OCI-LY3 (cell line): ENCODE measurements at regions not wholly inside any gene's neighbourhood (a gene's known extent, or its start where the extent isn't known, plus 50 kb on each side); places are given as distances from the start of the nearest gene placed in this dataset.
"Not testable (repeated sequence)": the region's sequence is repeated elsewhere in the genome, so short reads cannot be mapped to it uniquely, and the experiment has no call there.

Source experiments
- H2AFZ ChIP-seq: fragments of 200-600, 300-600 bp; shearing (Covaris generic); 2 replicates; pipeline ENCODE4 v1.6.0; 2014; ENCODE audit warnings: antibody characterized with exemption, low read depth, low read length
- H3K27ac ChIP-seq: fragments of 200-600, 300-600 bp; sonication (generic); 2 replicates; pipeline ENCODE4 v1.5.1; 2014; ENCODE audit warnings: mild to moderate bottlenecking, low read length, moderate library complexity, mixed read lengths
- H3K27me3 ChIP-seq: fragments of 200-600, 300-600 bp; sonication (generic); 2 replicates; pipeline ENCODE4 v1.6.1; 2014; ENCODE audit warnings: low read depth, low read length, mixed read lengths
- H3K36me3 ChIP-seq: fragments of 200-600, 300-600 bp; sonication (generic); replicated peaks from 2 replicates; pipeline ENCODE3; 2014; ENCODE audit warnings: low read depth, low read length, mixed read lengths
- H3K4me1 ChIP-seq: fragments of 300-600, 200-600 bp; sonication (generic); 2 replicates; pipeline ENCODE4 v1.6.1; 2014; ENCODE audit warnings: low read length, mixed read lengths
- H3K4me2 ChIP-seq: fragments of 200-600, 300-600 bp; sonication (generic); 2 replicates; pipeline ENCODE4 v1.6.1; 2014; ENCODE audit warnings: low read length, mixed read lengths
- H3K4me3 ChIP-seq: fragments of 300-600, 200-600 bp; sonication (generic); 2 replicates; pipeline ENCODE4 v1.5.1; 2014; ENCODE audit warnings: antibody characterized with exemption, mild to moderate bottlenecking, low read length, moderate library complexity
- H3K79me2 ChIP-seq: fragments of 300-600, 200-600 bp; shearing (Covaris generic); 2 replicates; pipeline ENCODE4 v1.6.1; 2014; ENCODE audit warnings: mild to moderate bottlenecking, low read length, mixed read lengths
- H3K9ac ChIP-seq: fragments of 300-600, 200-600 bp; shearing (Covaris generic); 2 replicates; pipeline ENCODE4 v1.6.0; 2014; ENCODE audit warnings: mild to moderate bottlenecking, low read length, moderate library complexity
- H3K9me3 ChIP-seq: fragments of 200-600, 300-600 bp; shearing (Covaris generic); 2 replicates; pipeline ENCODE4 v1.6.1; 2014; ENCODE audit warnings: low read length, mixed read lengths; ENCODE audit not compliant: insufficient read depth
- H4K20me1 ChIP-seq: fragments of 200-600, 300-600 bp; sonication (generic); 2 replicates; pipeline ENCODE4 v1.6.1; 2016; ENCODE audit warnings: low read length, mixed read lengths; ENCODE audit not compliant: insufficient read depth
- CTCF ChIP-seq: fragments of 200-600, 300-600 bp; sonication (generic); IDR thresholded peaks from 2 replicates; pipeline ENCODE4 v1.5.1; 2014; ENCODE audit warnings: antibody characterized with exemption, low read length, low read depth
- EZH2phosphoT487 ChIP-seq: fragments of 200-600 bp; shearing (Covaris generic); IDR thresholded peaks from 2 replicates; pipeline ENCODE4 v1.6.1; 2018; ENCODE audit warnings: antibody characterized with exemption, mixed run types, low read depth

GRCh38 chr9:96149533-96150280 lies 152.3 kb downstream of the HSD17B3 start:
- no peak for TF ChIP-seq EZH2phosphoT487
- no peak for TF ChIP-seq CTCF
- H3K4me1 ChIP-seq: no peaks in the 10 kb centered on the region
- no peaks in the 10 kb centered on the region for H3K79me2 ChIP-seq
- no peak overlapping the region for H3K9ac ChIP-seq
- H3K4me3 ChIP-seq: no peak overlapping the region
- no peaks in the 10 kb centered on the region for H4K20me1 ChIP-seq
- H3K9me3 ChIP-seq: no peaks in the 10 kb centered on the region
- no peaks in the 10 kb centered on the region for H3K36me3 ChIP-seq
- H3K27ac ChIP-seq: no peak overlapping the region
- no peak overlapping the region for H2AFZ ChIP-seq
- H3K27me3 ChIP-seq: peaks cover 4% of the 10 kb centered on the region; the same call in 1 of the 2 replicates
- H3K4me2 ChIP-seq: no peak overlapping the region

DNA sequence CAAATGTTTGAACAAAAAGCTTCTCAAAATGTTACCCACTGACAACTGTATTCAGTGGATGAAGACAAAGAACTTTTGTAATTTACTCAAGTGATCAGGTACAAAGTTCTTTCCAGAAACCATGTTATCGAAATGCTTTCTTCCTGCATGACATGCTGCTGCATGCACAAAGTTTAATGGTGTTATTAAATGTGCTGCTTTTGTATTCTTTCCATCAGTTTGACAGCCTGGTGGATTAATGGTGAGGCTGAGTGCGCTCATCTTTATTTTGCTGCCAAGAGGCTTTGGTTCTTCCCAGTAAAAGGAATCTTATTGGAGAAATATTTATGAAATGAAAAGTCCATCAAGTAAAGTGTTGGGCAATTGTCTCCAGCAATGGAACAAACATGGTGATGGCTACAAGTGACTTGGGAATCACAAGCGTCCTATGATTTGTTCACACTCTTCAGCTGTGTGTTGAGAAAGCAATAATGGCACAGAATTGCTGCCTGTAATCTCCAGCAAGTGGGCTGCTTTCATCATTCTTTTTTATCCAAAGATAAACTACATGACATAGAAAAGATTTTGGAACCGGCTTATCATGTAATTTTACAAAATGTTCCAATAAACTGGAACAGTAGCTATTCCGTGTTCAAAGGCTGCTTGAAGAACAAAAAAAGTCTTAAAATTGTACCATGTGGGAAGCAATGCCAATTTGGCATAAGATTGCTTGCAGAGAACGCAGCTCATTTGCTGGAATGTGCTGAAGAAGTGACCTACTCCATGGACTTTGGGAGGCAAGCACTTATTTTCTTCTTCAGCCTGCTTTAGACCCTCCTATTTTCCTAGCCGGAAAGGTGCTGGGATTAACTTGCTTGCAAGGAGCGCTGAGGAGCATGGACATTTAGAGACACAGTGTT lies 153.1 kb downstream of the HSD17B3 start:
- Histone ChIP-seq H3K27me3 (peaks cover 9% of the 10 kb centered on the region), H3K27ac (no peak overlapping the region), H3K4me3 (no peak overlapping the region), H3K9ac (no peak overlapping the region), H2AFZ (no peak overlapping the region), H3K36me3 (no peaks in the 10 kb centered on the region), H4K20me1 (no peaks in the 10 kb centered on the region), H3K4me2 (no peak overlapping the region), H3K9me3 (no peaks in the 10 kb centered on the region), H3K4me1 (no peaks in the 10 kb centered on the region), H3K79me2 (no peaks in the 10 kb centered on the region)
- TF ChIP-seq EZH2phosphoT487 (no peak), CTCF (no peak)

DNA sequence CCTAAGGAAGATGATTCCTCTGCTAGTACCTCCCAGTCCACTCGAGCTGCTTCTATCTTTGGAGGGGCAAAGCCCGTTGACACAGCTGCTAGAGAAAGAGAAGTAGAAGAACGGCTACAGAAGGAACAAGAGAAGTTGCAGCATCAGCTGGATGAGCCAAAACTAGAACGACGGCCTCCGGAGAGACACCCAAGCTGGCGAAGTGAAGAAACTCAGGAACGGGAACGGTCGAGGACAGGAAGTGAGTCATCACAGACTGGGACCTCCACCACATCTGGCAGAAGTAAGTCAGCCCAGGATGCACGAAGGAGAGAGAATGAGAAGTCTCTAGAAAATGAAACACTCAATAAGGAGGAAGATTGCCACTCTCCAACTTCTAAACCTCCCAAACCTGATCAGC lies 154.9 kb downstream of the HSD17B3 start:
- H3K36me3 ChIP-seq, H4K20me1 ChIP-seq, H3K9me3 ChIP-seq, H3K79me2 ChIP-seq, H2AFZ ChIP-seq, H3K4me2 ChIP-seq, H3K9ac ChIP-seq, H3K4me3 ChIP-seq, H3K4me1 ChIP-seq, H3K27ac ChIP-seq: not testable (repeated sequence)
- peaks cover 19% of the 10 kb centered on the region for H3K27me3 ChIP-seq

GRCh38 chr9:96141666-96142065 lies 160.3 kb downstream of the HSD17B3 start:
- Histone ChIP-seq H4K20me1 (no peaks in the 10 kb centered on the region), H2AFZ (no peak overlapping the region), H3K9ac (no peak overlapping the region), H3K4me2 (no peak overlapping the region), H3K4me1 (peaks cover 10% of the 10 kb centered on the region), H3K79me2 (no peaks in the 10 kb centered on the region), H3K4me3 (no peak overlapping the region), H3K27me3 (peaks cover 16% of the 10 kb centered on the region), H3K27ac (no peak overlapping the region), H3K9me3 (no peaks in the 10 kb centered on the region), H3K36me3 (no peaks in the 10 kb centered on the region)
- no peak for TF ChIP-seq EZH2phosphoT487
- no peak for TF ChIP-seq CTCF
